ENCODE measurements at regions not wholly inside any gene's neighbourhood (a gene's known extent, or its start where the extent isn't known, plus 50 kb on each side); places are given as distances from the start of the nearest gene placed in this dataset.

DNA sequence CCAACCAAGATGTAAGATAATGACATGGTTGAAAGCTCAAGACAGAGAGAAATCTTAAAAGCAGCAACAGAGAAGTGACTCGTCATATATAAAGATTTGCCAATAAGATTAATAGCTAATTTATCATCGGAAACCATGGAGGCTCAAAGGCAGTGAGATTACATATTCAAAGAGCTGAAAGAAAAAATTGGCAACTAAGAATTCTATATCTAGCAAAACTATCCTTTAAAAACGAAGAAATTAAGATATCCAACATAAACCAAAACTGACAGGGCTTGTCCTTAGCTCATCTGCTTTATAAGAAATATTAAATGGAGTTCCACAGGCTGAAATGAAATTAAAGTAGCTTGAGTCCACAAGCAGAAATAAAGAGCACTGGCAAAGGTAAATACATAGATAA is 236.6 kb downstream of the ANAPC1 start:
- TF ChIP-seq, protein P1, sequence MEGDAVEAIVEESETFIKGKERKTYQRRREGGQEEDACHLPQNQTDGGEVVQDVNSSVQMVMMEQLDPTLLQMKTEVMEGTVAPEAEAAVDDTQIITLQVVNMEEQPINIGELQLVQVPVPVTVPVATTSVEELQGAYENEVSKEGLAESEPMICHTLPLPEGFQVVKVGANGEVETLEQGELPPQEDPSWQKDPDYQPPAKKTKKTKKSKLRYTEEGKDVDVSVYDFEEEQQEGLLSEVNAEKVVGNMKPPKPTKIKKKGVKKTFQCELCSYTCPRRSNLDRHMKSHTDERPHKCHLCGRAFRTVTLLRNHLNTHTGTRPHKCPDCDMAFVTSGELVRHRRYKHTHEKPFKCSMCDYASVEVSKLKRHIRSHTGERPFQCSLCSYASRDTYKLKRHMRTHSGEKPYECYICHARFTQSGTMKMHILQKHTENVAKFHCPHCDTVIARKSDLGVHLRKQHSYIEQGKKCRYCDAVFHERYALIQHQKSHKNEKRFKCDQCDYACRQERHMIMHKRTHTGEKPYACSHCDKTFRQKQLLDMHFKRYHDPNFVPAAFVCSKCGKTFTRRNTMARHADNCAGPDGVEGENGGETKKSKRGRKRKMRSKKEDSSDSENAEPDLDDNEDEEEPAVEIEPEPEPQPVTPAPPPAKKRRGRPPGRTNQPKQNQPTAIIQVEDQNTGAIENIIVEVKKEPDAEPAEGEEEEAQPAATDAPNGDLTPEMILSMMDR (conservative IDR thresholded peaks at IDR 0.05; ENCODE audit: control insufficient read depth, insufficient read depth, low read depth, low read length), result no peak
- no peak for DNase-seq (ENCODE audit: low read depth)
- H3K4me3 ChIP-seq (ENCODE audit: control insufficient read depth, low read depth, low read length), result no peak overlapping the region

DNA sequence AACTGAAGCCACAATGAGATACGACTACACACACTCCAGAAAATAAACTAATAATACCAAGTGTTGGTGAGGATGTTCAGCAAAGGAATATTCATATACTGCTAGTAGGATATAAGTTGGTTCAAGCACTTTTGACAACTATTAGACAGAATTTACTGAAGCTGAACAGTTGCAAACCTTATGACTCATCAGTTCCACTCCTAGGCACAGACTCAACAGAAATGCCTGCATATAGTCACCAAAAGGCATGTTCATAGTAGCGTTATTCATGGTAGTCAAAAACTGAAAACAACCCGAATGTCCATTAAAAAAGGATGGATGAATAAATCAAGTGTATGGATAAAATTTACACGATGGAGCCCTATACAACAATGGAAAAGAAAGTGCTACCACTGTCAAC is 232.0 kb downstream of the ANAPC1 start:
- no peak overlapping the region for H3K4me3 ChIP-seq (ENCODE audit: control insufficient read depth, low read depth, low read length)
- DNase-seq (ENCODE audit: low read depth), result no peak
- TF ChIP-seq, protein P1 (conservative IDR thresholded peaks at IDR 0.05; ENCODE audit: control insufficient read depth, insufficient read depth, low read depth, low read length), result no peak

DNA sequence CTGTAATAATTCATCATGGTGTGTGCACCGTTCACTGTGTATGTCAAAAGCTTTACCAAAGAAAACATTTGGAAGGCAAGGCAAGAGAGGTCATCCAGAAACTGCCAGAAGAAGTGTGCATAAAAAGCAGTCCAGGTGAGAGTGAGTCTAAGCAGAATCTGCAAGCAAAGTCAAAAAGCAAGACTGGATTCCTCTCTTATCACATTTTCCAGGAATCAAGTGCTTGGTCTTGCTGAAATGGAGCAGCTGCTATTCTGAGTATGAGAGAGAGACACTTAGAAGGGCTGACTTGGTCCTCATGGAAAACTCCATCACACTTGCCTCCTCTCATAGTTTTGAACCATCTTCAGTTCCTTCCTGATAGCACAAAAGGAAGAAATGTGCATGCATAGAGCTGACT is 231.3 kb downstream of the ANAPC1 start:
- no peak for DNase-seq (ENCODE audit: low read depth)
- H3K4me3 ChIP-seq (ENCODE audit: control insufficient read depth, low read depth, low read length), result no peak overlapping the region
- TF ChIP-seq, protein P1 (conservative IDR thresholded peaks at IDR 0.05; ENCODE audit: control insufficient read depth, insufficient read depth, low read depth, low read length), result no peak

DNA sequence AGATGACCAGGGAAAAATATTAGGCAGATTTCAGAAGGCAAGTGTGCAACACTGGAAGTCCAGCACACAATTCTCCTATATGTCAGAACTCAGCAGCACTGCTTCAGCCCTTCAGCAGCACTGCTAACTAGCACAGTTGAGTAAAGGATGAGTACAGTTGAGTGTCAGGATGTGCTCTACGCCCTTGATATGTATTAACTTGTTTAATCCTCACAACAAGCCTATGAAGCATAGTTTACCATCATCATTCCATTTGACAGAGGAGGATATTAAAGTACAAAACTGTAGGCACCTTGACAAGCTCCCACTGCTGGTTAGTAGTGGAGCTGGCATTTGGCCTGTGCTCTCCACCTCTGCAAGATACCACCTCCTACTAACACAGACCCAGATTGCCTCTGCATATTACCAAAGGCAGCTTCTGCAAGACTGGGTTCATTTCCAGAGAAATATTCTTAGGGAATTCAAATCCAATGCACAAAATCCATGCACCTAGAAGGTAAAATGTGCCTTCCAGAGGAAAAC is 230.8 kb downstream of the ANAPC1 start:
- no peak overlapping the region for H3K4me3 ChIP-seq (ENCODE audit: control insufficient read depth, low read depth, low read length)
- no peak for DNase-seq (ENCODE audit: low read depth)
- TF ChIP-seq, protein P1 (conservative IDR thresholded peaks at IDR 0.05; ENCODE audit: control insufficient read depth, insufficient read depth, low read depth, low read length), result no peak

DNA sequence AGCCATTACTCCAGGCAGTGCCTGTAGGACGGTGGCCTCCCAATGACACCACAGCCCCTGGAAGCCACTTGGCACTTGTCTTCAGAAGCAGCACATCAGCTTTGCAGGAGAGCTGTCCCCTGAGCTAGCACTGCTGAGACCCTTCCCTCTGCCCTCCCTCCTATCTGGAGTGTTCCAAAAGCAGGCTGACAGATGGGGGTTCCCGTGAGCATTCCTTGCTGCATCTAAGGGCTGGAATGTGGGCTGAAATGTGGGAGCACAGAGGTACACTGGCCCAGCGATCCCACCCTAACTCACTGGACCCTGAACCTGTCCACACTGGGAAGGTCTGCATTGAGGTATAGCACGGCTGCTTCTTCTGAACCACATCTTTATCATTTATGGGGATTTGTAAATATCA is 230.1 kb downstream of the ANAPC1 start:
- H3K4me3 ChIP-seq (ENCODE audit: control insufficient read depth, low read depth, low read length), result no peak overlapping the region
- DNase-seq (ENCODE audit: low read depth), result no peak
- TF ChIP-seq, protein P1 (conservative IDR thresholded peaks at IDR 0.05; ENCODE audit: control insufficient read depth, insufficient read depth, low read depth, low read length), result no peak

DNA sequence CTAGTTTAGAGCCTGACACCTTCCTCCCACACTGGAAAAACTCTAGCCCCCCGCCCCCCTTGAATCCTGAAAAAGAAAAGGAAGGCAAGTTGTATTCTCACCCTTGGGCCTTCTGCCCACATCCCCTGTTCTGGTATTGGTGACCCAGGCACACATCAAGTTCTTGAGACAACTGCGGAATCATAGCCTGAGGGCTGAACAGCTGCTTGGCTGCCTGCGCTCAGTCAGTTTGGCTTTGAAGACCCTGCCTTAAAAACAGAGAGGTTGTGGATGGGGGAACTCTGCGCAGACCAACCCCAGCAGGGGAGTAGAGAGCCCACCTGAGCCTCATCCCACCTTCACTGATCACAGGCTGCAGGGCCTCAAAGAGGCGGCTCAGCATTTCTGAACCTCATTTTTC is 229.2 kb downstream of the ANAPC1 start:
- DNase-seq (ENCODE audit: low read depth), result no peak
- TF ChIP-seq, protein P1 (conservative IDR thresholded peaks at IDR 0.05; ENCODE audit: control insufficient read depth, insufficient read depth, low read depth, low read length), result no peak
- H3K4me3 ChIP-seq (ENCODE audit: control insufficient read depth, low read depth, low read length), result no peak overlapping the region

DNA sequence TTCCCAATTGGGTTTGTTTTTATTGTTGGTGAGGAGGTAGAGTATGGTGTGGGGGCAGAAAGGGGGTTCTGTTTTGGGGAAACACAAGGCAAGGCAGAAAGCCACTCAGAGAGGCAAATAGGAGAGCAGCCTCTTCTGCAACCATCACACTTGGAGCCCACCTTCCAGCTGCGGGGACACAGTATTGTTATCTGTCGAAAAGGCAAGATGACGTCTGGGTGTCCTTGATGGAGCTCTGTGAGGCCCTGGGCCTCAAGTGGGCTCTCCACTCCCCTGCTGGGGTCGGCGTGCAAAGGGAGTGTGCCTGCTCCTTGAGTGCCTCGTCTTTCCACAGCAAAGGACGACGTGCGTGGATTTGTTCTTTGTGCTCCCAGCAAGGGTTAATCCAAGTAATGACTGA is 227.6 kb downstream of the ANAPC1 start:
- H3K4me3 ChIP-seq (ENCODE audit: control insufficient read depth, low read depth, low read length), result no peak overlapping the region
- DNase-seq (ENCODE audit: low read depth), result no peak
- TF ChIP-seq, protein P1 (conservative IDR thresholded peaks at IDR 0.05; ENCODE audit: control insufficient read depth, insufficient read depth, low read depth, low read length), result no peak

Data from fibroblast of mammary gland (primary cell).